CD14-positive monocyte (primary cell): ENCODE measurements at regions not wholly inside any gene's neighbourhood (a gene's known extent, or its start where the extent isn't known, plus 50 kb on each side); places are given as distances from the start of the nearest gene placed in this dataset.

Source experiments
- DNase-seq, 3 donors: peaks; one replicate each; pipeline ENCODE4 v3.0.0-alpha.2; 2011 to 2022
- H2AFZ ChIP-seq: 2 replicates; pipeline ENCODE4 v1.6.0; 2012; ENCODE audit warnings: mild to moderate bottlenecking, low read depth, low read length, inconsistent platforms; ENCODE audit not compliant: insufficient read depth, poor library complexity, severe bottlenecking
- H3K27ac ChIP-seq, 2 donors: 1 replicate in 1 of 2; 2 replicates in 1 of 2; pipeline ENCODE4 v1.5.1; 2012 to 2013; ENCODE audit warnings: low read length in 2 of 2, control low read depth in 1 of 2, inconsistent platforms in 1 of 2, low read depth in 1 of 2, mild to moderate bottlenecking in 1 of 2
- H3K27me3 ChIP-seq, 2 donors: one replicate each; pipeline versions ENCODE4 v1.6.0 to v1.6.1; 2011 to 2013; ENCODE audit warnings: low read length in 2 of 2; ENCODE audit not compliant: control insufficient read depth in 2 of 2, insufficient read depth in 2 of 2
- H3K36me3 ChIP-seq, 2 donors: replicated peaks in 1 of 2; 1 replicate in 1 of 2; 2 replicates in 1 of 2; pipeline versions ENCODE4 v1.5.1 to v1.6.1; 2012 to 2013; ENCODE audit warnings: low read length in 2 of 2, control low read depth in 1 of 2, inconsistent platforms in 1 of 2, mild to moderate bottlenecking in 1 of 2; ENCODE audit not compliant: insufficient read depth in 2 of 2, control insufficient read depth in 1 of 2
- H3K4me1 ChIP-seq, 2 donors: 1 replicate in 1 of 2; 2 replicates in 1 of 2; pipeline versions ENCODE4 v1.5.1 to v1.6.1; 2012 to 2013; ENCODE audit warnings: low read length in 2 of 2, control low read depth in 1 of 2, inconsistent platforms in 1 of 2, mild to moderate bottlenecking in 1 of 2, moderate library complexity in 1 of 2; ENCODE audit not compliant: insufficient read depth in 2 of 2, control insufficient read depth in 1 of 2
- H3K4me2 ChIP-seq: replicated peaks from 2 replicates; pipeline ENCODE3; 2012; ENCODE audit warnings: low read length, moderate library complexity, mild to moderate bottlenecking; ENCODE audit not compliant: poor library complexity, severe bottlenecking; ENCODE audit errors: extremely low read depth
- H3K4me3 ChIP-seq, 3 experiments: fragments of 200-600 bp in 1 of 3; sonication (generic) in 1 of 3; replicated peaks in 1 of 3; 1 replicate in 2 of 3; 2 replicates in 1 of 3; pipeline ENCODE4 v1.5.1; 2011 to 2013; ENCODE audit warnings: low read length in 3 of 3, mild to moderate bottlenecking in 3 of 3, control low read depth in 2 of 3, low read depth in 2 of 3, inconsistent platforms in 1 of 3, moderate library complexity in 1 of 3
- H3K79me2 ChIP-seq: 2 replicates; pipeline ENCODE4 v1.6.0; 2012; ENCODE audit warnings: mild to moderate bottlenecking, control low read depth, inconsistent platforms, low read length, moderate library complexity; ENCODE audit not compliant: insufficient read depth
- H3K9ac ChIP-seq: 2 replicates; pipeline ENCODE4 v1.6.0; 2017; ENCODE audit warnings: low read length, mild to moderate bottlenecking; ENCODE audit not compliant: insufficient read depth, poor library complexity, severe bottlenecking
- H3K9me3 ChIP-seq, 2 donors: replicated peaks in 1 of 2; 1 replicate in 1 of 2; 2 replicates in 1 of 2; pipeline versions ENCODE4 v1.5.1 to v1.6.1; 2012 to 2013; ENCODE audit warnings: low read length in 2 of 2, control low read depth in 1 of 2; ENCODE audit not compliant: control insufficient read depth in 1 of 2, insufficient read depth in 1 of 2
- H4K20me1 ChIP-seq: 2 replicates; pipeline ENCODE4 v1.6.0; 2012; ENCODE audit warnings: mild to moderate bottlenecking, low read length, control low read depth, moderate library complexity; ENCODE audit not compliant: insufficient read depth
- H3K27ac Mint-ChIP-seq, 7 donors: one replicate each; pipeline ENCODE4 v1.8.0; 2020; ENCODE audit warnings: mild to moderate bottlenecking in 7 of 7, mixed read lengths in 7 of 7, moderate library complexity in 6 of 7, inconsistent platforms in 2 of 7
- H3K27me3 Mint-ChIP-seq, 3 donors: one replicate each; pipeline ENCODE4 v1.8.0; 2021 to 2022; ENCODE audit warnings: low read depth in 3 of 3, mild to moderate bottlenecking in 3 of 3, mixed read lengths in 3 of 3, moderate library complexity in 3 of 3, inconsistent platforms in 1 of 3
- H3K36me3 Mint-ChIP-seq, 2 donors: one replicate each; pipeline ENCODE4 v1.8.0; 2020; ENCODE audit warnings: mixed read lengths in 2 of 2, inconsistent platforms in 1 of 2, mild to moderate bottlenecking in 1 of 2
- H3K4me1 Mint-ChIP-seq: one replicate; pipeline ENCODE4 v1.8.0; 2020; ENCODE audit warnings: mild to moderate bottlenecking, mixed read lengths
- H3K4me3 Mint-ChIP-seq, 2 donors: one replicate each; pipeline ENCODE4 v1.8.0; 2020; ENCODE audit warnings: mild to moderate bottlenecking in 2 of 2, mixed read lengths in 2 of 2, moderate library complexity in 1 of 2
- H3K9me3 Mint-ChIP-seq, 7 donors: one replicate each; pipeline ENCODE4 v1.8.0; 2020 to 2022; ENCODE audit warnings: mixed read lengths in 7 of 7, mild to moderate bottlenecking in 6 of 7, moderate library complexity in 6 of 7, inconsistent platforms in 2 of 7
- WGBS: methylation state at CpG from one replicate; pipeline ENCODE4 v1.1.5; 2013; ENCODE audit warnings: missing lambda C conversion rate; ENCODE audit not compliant: insufficient coverage; 5-methylcytosine and 5-hydroxymethylcytosine counted together
- intact Hi-C, 2 donors: fragments of 100-400 bp; cut with micrococcal nuclease; formaldehyde crosslinking; loops; one replicate each; pipeline versions ENCODE4 v1.15.0 to v1.15.1; 2023
- TF ChIP-seq, protein P1 (sequence below): fragments of 200-600 bp; IDR thresholded peaks from one replicate; pipeline ENCODE4 v1.8.0; 2022; ENCODE audit warnings: antibody characterized with exemption, mild to moderate bottlenecking

DNA sequence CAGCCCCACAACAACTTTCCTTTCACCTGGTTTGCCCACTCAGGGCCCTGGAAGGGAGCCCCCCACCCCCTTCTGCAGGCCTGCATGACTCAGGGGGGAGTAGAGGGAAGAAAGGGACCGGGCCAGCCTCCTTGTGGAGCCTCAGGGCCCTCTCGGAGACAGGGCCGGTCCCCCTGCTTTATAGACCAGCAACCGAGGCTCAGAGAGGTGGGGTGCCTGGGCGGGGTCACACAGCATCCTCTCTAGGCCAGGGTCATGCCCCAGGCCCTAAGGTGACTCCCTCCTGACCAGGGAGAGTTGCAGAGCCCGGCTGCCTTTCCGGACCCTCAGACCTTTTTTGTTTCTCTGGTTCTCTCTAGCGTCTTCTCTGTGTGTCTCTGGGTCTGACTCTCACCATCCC is 211.3 kb downstream of the TBC1D2B start:
- no peak overlapping the region for H3K9ac ChIP-seq
- no peak overlapping the region for H2AFZ ChIP-seq
- no peak overlapping the region for H3K4me3 ChIP-seq
- DNase-seq, result no peak
- Mint-ChIP-seq H3K4me3 (no peak overlapping the region), H3K9me3 (peaks cover 0 to 1% (median 0%) of the 10 kb centered on the region in 7 donors), H3K27ac (no peak overlapping the region), H3K27me3 (peaks cover 2 to 3% (median 2%) of the 10 kb centered on the region in 3 donors), H3K4me1 (peaks cover 2% of the 10 kb centered on the region), H3K36me3 (no peaks in the 10 kb centered on the region)
- intact Hi-C loops, result no loop called here
- TF ChIP-seq, protein P1, sequence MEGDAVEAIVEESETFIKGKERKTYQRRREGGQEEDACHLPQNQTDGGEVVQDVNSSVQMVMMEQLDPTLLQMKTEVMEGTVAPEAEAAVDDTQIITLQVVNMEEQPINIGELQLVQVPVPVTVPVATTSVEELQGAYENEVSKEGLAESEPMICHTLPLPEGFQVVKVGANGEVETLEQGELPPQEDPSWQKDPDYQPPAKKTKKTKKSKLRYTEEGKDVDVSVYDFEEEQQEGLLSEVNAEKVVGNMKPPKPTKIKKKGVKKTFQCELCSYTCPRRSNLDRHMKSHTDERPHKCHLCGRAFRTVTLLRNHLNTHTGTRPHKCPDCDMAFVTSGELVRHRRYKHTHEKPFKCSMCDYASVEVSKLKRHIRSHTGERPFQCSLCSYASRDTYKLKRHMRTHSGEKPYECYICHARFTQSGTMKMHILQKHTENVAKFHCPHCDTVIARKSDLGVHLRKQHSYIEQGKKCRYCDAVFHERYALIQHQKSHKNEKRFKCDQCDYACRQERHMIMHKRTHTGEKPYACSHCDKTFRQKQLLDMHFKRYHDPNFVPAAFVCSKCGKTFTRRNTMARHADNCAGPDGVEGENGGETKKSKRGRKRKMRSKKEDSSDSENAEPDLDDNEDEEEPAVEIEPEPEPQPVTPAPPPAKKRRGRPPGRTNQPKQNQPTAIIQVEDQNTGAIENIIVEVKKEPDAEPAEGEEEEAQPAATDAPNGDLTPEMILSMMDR, result no peak
- WGBS, result 93% methylated on average over 6 of the region's 8 CpGs
- no peaks in the 10 kb centered on the region for H4K20me1 ChIP-seq
- H3K36me3 ChIP-seq, result no peaks in the 10 kb centered on the region
- H3K27me3 ChIP-seq, result no peaks in the 10 kb centered on the region
- H3K9me3 ChIP-seq, result no peaks in the 10 kb centered on the region
- no peak overlapping the region for H3K27ac ChIP-seq
- H3K4me2 ChIP-seq, result no peak overlapping the region
- no peaks in the 10 kb centered on the region for H3K79me2 ChIP-seq
- no peaks in the 10 kb centered on the region for H3K4me1 ChIP-seq

- peaks cover 0 to 1% (median 0%) of the 10 kb centered on the region in 7 donors for H3K9me3 Mint-ChIP-seq
- no peak overlapping the region for H3K9ac ChIP-seq
- peaks cover 2% of the 10 kb centered on the region in 3 donors for H3K27me3 Mint-ChIP-seq
- no peak overlapping the region for H2AFZ ChIP-seq
- H3K27me3 ChIP-seq, result no peaks in the 10 kb centered on the region
- H3K4me3 Mint-ChIP-seq, result no peak overlapping the region
- DNase-seq, result no peak
- intact Hi-C loops, result no loop called here
- H3K9me3 ChIP-seq, result no peaks in the 10 kb centered on the region
- H3K79me2 ChIP-seq, result no peaks in the 10 kb centered on the region
- H3K27ac Mint-ChIP-seq, result peak overlapping the region in 1 of 7 donors; percentile 38
- TF ChIP-seq, protein P1, result no peak
- H3K4me1 Mint-ChIP-seq, result peaks cover 2% of the 10 kb centered on the region
- 97% methylated on average over 4 of the region's 7 CpGs for WGBS
- H4K20me1 ChIP-seq, result no peaks in the 10 kb centered on the region
- H3K27ac ChIP-seq, result no peak overlapping the region
- H3K36me3 ChIP-seq, result no peaks in the 10 kb centered on the region
- H3K4me3 ChIP-seq, result no peak overlapping the region
- no peaks in the 10 kb centered on the region for H3K4me1 ChIP-seq
- no peak overlapping the region for H3K4me2 ChIP-seq
- H3K36me3 Mint-ChIP-seq, result no peaks in the 10 kb centered on the region
These were observed 211.8 kb downstream of the TBC1D2B start for GRCh38 chr15:77865701-77866100.
